HCT116 (cell line): ENCODE measurements at regions not wholly inside any gene's neighbourhood (a gene's known extent, or its start where the extent isn't known, plus 50 kb on each side); places are given as distances from the start of the nearest gene placed in this dataset.

Source experiments
- ATAC-seq: fragments of 200-7000 bp; cut with Tn5 transposase; 2 replicates; pipeline ENCODE4 v1.9.1; 2020; ENCODE audit warnings: mild to moderate bottlenecking, moderate library complexity
- BruUV-seq: library from RNA; stranded (reverse); fragments of 400-500 nt; replicated peaks from 2 replicates; lab custom pipeline; 2021; lab: Mats Ljungman, UMichigan
- CTCF ChIA-PET: fragments of 300-600 bp; sonication (Branson Sonifier 250); formaldehyde crosslinking; loops from one replicate; lab custom pipeline; 2021; ENCODE audit warnings: antibody characterized with exemption; lab: Charles Lee
- POLR2A ChIA-PET: fragments of 300-600, 350-600 bp; sonication (Branson Sonifier 250); formaldehyde crosslinking; loops from one replicate; lab custom pipeline; 2021; ENCODE audit warnings: antibody characterized with exemption; lab: Charles Lee
- RAD21 ChIA-PET, 2 experiments: fragments of 300-600 bp; sonication (Branson Sonifier 250); formaldehyde crosslinking; loops; one replicate each; lab custom pipeline; 2023; ENCODE audit warnings: low total read pairs in 2 of 2; ENCODE audit not compliant: uncharacterized antibody in 2 of 2, unreplicated experiment in 2 of 2, low non-redundant PET in 1 of 2; lab: Charles Lee
- DNase-seq: peaks from one replicate; pipeline ENCODE4 v3.0.0-alpha.2; 2010; ENCODE audit warnings: low read depth, low spot score
- H2AFZ ChIP-seq: fragments of 200-600 bp; shearing (Covaris generic), sonication (generic); 2 replicates; pipeline ENCODE4 v1.6.1; 2017; ENCODE audit warnings: low read depth, mixed run types, mixed read lengths, antibody characterized with exemption, low read length; ENCODE audit not compliant: poor library complexity, severe bottlenecking
- H3K27ac ChIP-seq: 2 replicates; pipeline ENCODE4 v1.5.1; 2012; ENCODE audit warnings: low read depth, low read length
- H3K27me3 ChIP-seq: fragments of 200-600 bp; sonication (generic); 2 replicates; pipeline ENCODE4 v1.6.1; 2016; ENCODE audit warnings: mixed run types, low read length, mixed read lengths; ENCODE audit not compliant: insufficient read depth
- H3K36me3 ChIP-seq, 2 experiments: fragments of 200-500 bp in 1 of 2; fragments of 200-600 bp in 1 of 2; sonication (Bioruptor generic) in 1 of 2; sonication (generic) in 1 of 2; 2 replicates each; pipeline versions ENCODE4 v1.5.1 to v1.6.1; 2014 to 2016; ENCODE audit warnings: low read length in 2 of 2, inconsistent platforms in 1 of 2, mixed read lengths in 1 of 2, mixed run types in 1 of 2; ENCODE audit not compliant: insufficient read depth in 2 of 2, control insufficient read depth in 1 of 2
- H3K4me1 ChIP-seq, 2 experiments: fragments of 200-600 bp in 1 of 2; sonication (generic) in 1 of 2; 2 replicates each; pipeline versions ENCODE4 v1.5.1 to v1.6.1; 2012 to 2017; ENCODE audit warnings: low read length in 2 of 2, inconsistent platforms in 1 of 2, mild to moderate bottlenecking in 1 of 2, mixed read lengths in 1 of 2, mixed run types in 1 of 2, moderate library complexity in 1 of 2; ENCODE audit not compliant: insufficient read depth in 2 of 2, control insufficient read depth in 1 of 2
- H3K4me2 ChIP-seq: fragments of 200-600 bp; sonication (generic); 2 replicates; pipeline ENCODE4 v1.6.1; 2017; ENCODE audit warnings: mixed run types, low read length, mixed read lengths
- H3K4me3 ChIP-seq, 2 experiments: fragments of 200-600 bp in 1 of 2; sonication (generic) in 1 of 2; replicated peaks in 1 of 2; 2 replicates each; pipeline ENCODE4 v1.5.1; 2011 to 2016; ENCODE audit warnings: low read length in 2 of 2, control low read depth in 1 of 2, low read depth in 1 of 2, mild to moderate bottlenecking in 1 of 2, mixed read lengths in 1 of 2, mixed run types in 1 of 2
- H3K79me2 ChIP-seq: fragments of 200-600 bp; sonication (generic); 2 replicates; pipeline ENCODE4 v1.6.1; 2017; ENCODE audit warnings: mild to moderate bottlenecking, mixed run types, low read length, moderate library complexity, mixed read lengths; ENCODE audit not compliant: insufficient read depth
- H3K9ac ChIP-seq: fragments of 200-600 bp; sonication (generic); 2 replicates; pipeline ENCODE4 v1.6.1; 2016; ENCODE audit warnings: low read length, mixed read lengths
- H3K9me2 ChIP-seq: fragments of 200-600 bp; sonication (generic), shearing (Covaris generic); 2 replicates; pipeline ENCODE4 v1.6.1; 2017; ENCODE audit warnings: mixed run types, mild to moderate bottlenecking, moderate library complexity; ENCODE audit not compliant: insufficient read depth
- H3K9me3 ChIP-seq, 2 experiments: fragments of 200-500 bp in 1 of 2; fragments of 200-600 bp in 1 of 2; sonication (Bioruptor generic) in 1 of 2; sonication (generic) in 1 of 2; 2 replicates each; pipeline ENCODE4 v1.6.1; 2014 to 2017; ENCODE audit warnings: low read length in 2 of 2, mixed read lengths in 2 of 2, inconsistent platforms in 1 of 2, low read depth in 1 of 2, mild to moderate bottlenecking in 1 of 2, mixed run types in 1 of 2, moderate library complexity in 1 of 2; ENCODE audit not compliant: control insufficient read depth in 1 of 2, insufficient read depth in 1 of 2
- H4K20me1 ChIP-seq: fragments of 200-600 bp; sonication (generic), shearing (Covaris generic); 2 replicates; pipeline ENCODE4 v1.6.1; 2017; ENCODE audit warnings: mixed run types, mild to moderate bottlenecking, moderate library complexity; ENCODE audit not compliant: insufficient read depth
- ATF3 ChIP-seq: IDR thresholded peaks from 2 replicates; pipeline ENCODE4 v1.6.1; 2012
- CBX3 ChIP-seq: IDR thresholded peaks from 2 replicates; pipeline ENCODE4 v1.6.1; 2012; ENCODE audit warnings: low read depth
- CEBPB ChIP-seq: IDR thresholded peaks from 2 replicates; pipeline ENCODE4 v1.6.1; 2012; ENCODE audit warnings: low read depth
- EGR1 ChIP-seq: IDR thresholded peaks from 2 replicates; pipeline ENCODE4 v1.6.1; 2012; ENCODE audit warnings: low read depth
- ELF1 ChIP-seq: IDR thresholded peaks from 2 replicates; pipeline ENCODE4 v1.6.1; 2012; ENCODE audit warnings: low read depth, borderline replicate concordance
- FOSL1 ChIP-seq: IDR thresholded peaks from 2 replicates; pipeline ENCODE4 v1.6.1; 2012; ENCODE audit warnings: low read depth
- JUND ChIP-seq: IDR thresholded peaks from 2 replicates; pipeline ENCODE4 v1.6.1; 2012
- MAX ChIP-seq: IDR thresholded peaks from 2 replicates; pipeline ENCODE4 v1.6.1; 2012
- POLR2A ChIP-seq: IDR thresholded peaks from 2 replicates; pipeline ENCODE4 v1.7.0; 2011; ENCODE audit warnings: borderline replicate concordance; ENCODE audit not compliant: insufficient read depth, insufficient read length; ENCODE audit errors: extremely low read depth
- RAD21 ChIP-seq: IDR thresholded peaks from 2 replicates; pipeline ENCODE4 v1.6.1; 2012; ENCODE audit warnings: low read depth, mild to moderate bottlenecking
- REST ChIP-seq: IDR thresholded peaks from 2 replicates; pipeline ENCODE4 v1.6.1; 2012; ENCODE audit warnings: low read depth
- SIN3A ChIP-seq: IDR thresholded peaks from 2 replicates; pipeline ENCODE4 v1.6.1; 2012; ENCODE audit warnings: low read depth
- SP1 ChIP-seq: IDR thresholded peaks from 2 replicates; pipeline ENCODE4 v1.6.1; 2012; ENCODE audit warnings: low read depth
- SRF ChIP-seq: IDR thresholded peaks from 2 replicates; pipeline ENCODE4 v1.6.1; 2012; ENCODE audit warnings: low read depth
- YY1 ChIP-seq: IDR thresholded peaks from 2 replicates; pipeline ENCODE4 v1.6.1; 2011; ENCODE audit warnings: low read length, low read depth, moderate library complexity, mild to moderate bottlenecking; ENCODE audit not compliant: insufficient replicate concordance; ENCODE audit errors: extremely low read depth
- ZBTB33 ChIP-seq: IDR thresholded peaks from 2 replicates; pipeline ENCODE4 v1.6.1; 2011; ENCODE audit warnings: mild to moderate bottlenecking, low read length, moderate library complexity; ENCODE audit not compliant: insufficient replicate concordance; ENCODE audit errors: extremely low read depth
- intact Hi-C: fragments of 100-400 bp; cut with micrococcal nuclease; formaldehyde crosslinking; loops from 2 replicates; pipeline ENCODE4 v1.10.0; 2022

GRCh38 chr14:89533136-89533535, 116.1 kb upstream of the FOXN3 start:
- ChIA-PET RAD21 (interaction anchor here in 1 of 2 experiments (0.8 kb wide), 1 partner anchor 156 kb away, joined by 3 read pairs; no protein-coding TSS in a partner anchor), CTCF (no interaction called here)

GRCh38 chr14:89531661-89532335, 114.8 kb upstream of the FOXN3 start:
- ChIA-PET CTCF (no interaction called here), POLR2A (no interaction called here), RAD21 (no interaction called here)
- Histone ChIP-seq H3K4me3 (no peak overlapping the region), H3K9me3 (no peaks in the 10 kb centered on the region), H3K4me1 (no peaks in the 10 kb centered on the region), H3K79me2 (no peaks in the 10 kb centered on the region), H3K4me2 (no peak overlapping the region), H2AFZ (no peak overlapping the region), H3K27me3 (no peaks in the 10 kb centered on the region), H3K9me2 (no peaks in the 10 kb centered on the region), H3K9ac (no peak overlapping the region), H3K36me3 (no peaks in the 10 kb centered on the region), H3K27ac (no peak overlapping the region), H4K20me1 (no peaks in the 10 kb centered on the region)
- BruUV-seq, result no TSS peak
- DNase-seq (no peak), ATAC-seq (no peak)
- intact Hi-C loops, result no loop called here
- no peak for TF ChIP-seq SIN3A
- TF ChIP-seq CBX3, result no peak
- TF ChIP-seq ZBTB33, result no peak
- TF ChIP-seq POLR2A, result no peak
- no peak for TF ChIP-seq EGR1
- TF ChIP-seq RAD21, result no peak
- TF ChIP-seq JUND, result no peak
- no peak for TF ChIP-seq ELF1
- TF ChIP-seq REST, result no peak

More at GRCh38 chr14:89533136-89533535, 116.1 kb upstream of the FOXN3 start:
- Histone ChIP-seq H3K9ac (no peak overlapping the region), H3K9me2 (no peaks in the 10 kb centered on the region), H3K9me3 (no peaks in the 10 kb centered on the region), H3K4me2 (no peak overlapping the region), H2AFZ (no peak overlapping the region), H4K20me1 (no peaks in the 10 kb centered on the region), H3K36me3 (no peaks in the 10 kb centered on the region), H3K27me3 (no peaks in the 10 kb centered on the region), H3K27ac (no peak overlapping the region), H3K79me2 (no peaks in the 10 kb centered on the region), H3K4me3 (no peak overlapping the region), H3K4me1 (no peaks in the 10 kb centered on the region)
- POLR2A ChIA-PET, result no interaction called here
- no peak for ATAC-seq
- TF ChIP-seq CBX3, result no peak
- TF ChIP-seq SIN3A, result no peak
- no peak for TF ChIP-seq CEBPB
- TF ChIP-seq RAD21, result no peak
- no peak for TF ChIP-seq MAX
- no peak for TF ChIP-seq SP1
- no peak for TF ChIP-seq SRF
- TF ChIP-seq EGR1, result no peak
- TF ChIP-seq ATF3, result no peak
- TF ChIP-seq JUND, result no peak
- no peak for TF ChIP-seq YY1
- no peak for TF ChIP-seq FOSL1
- BruUV-seq, result no TSS peak
- no peak for DNase-seq
- intact Hi-C loops, result no loop called here
